ENCODE measurements at regions not wholly inside any gene's neighbourhood (a gene's known extent, or its start where the extent isn't known, plus 50 kb on each side); places are given as distances from the start of the nearest gene placed in this dataset.

- H4K91ac ChIP-seq (replicated peaks; ENCODE audit: insufficient read length, low read length), result no peak overlapping the region
- H3K56ac ChIP-seq (replicated peaks; ENCODE audit: insufficient read length, low read depth, low read length), result no peak overlapping the region
- no peak for DNase-seq (ENCODE audit: low read depth in 1 of 2, low spot score in 2 of 2)
- H4K8ac ChIP-seq (ENCODE audit: extremely low read depth, insufficient read depth, low read length), result no peak overlapping the region
- H3K79me2 ChIP-seq (ENCODE audit: control insufficient read depth in 1 of 2, insufficient read depth in 2 of 2, low read length in 2 of 2), result no peaks in the 10 kb centered on the region
- H3K18ac ChIP-seq (ENCODE audit: extremely low read depth, low read length), result no peak overlapping the region
- CTCF ChIA-PET (ENCODE audit: partially characterized antibody), result no interaction called here
- H3K9me3 ChIP-seq (ENCODE audit: insufficient read depth in 2 of 2, low read depth in 1 of 2, low read length in 1 of 2), result no peaks in the 10 kb centered on the region
- H4K20me1 ChIP-seq (replicated peaks in 1 of 2; ENCODE audit: control insufficient read depth in 1 of 2, insufficient read depth in 2 of 2, low read length in 2 of 2), result no peaks in the 10 kb centered on the region
- no peak overlapping the region for H2BK20ac ChIP-seq (ENCODE audit: low read length)
- H3K79me1 ChIP-seq (ENCODE audit: low read depth, low read length), result no peaks in the 10 kb centered on the region
- no peak overlapping the region for H3K23ac ChIP-seq (ENCODE audit: insufficient read length)
- H3K4me2 ChIP-seq (ENCODE audit: insufficient read depth in 1 of 2, low read depth in 2 of 2, low read length in 2 of 2), result no peak overlapping the region
- no peak for FAIRE-seq
- no peak overlapping the region for H2BK12ac ChIP-seq (ENCODE audit: low read depth, low read length)
- H3K14ac ChIP-seq (ENCODE audit: insufficient read length), result no peak overlapping the region
- no peak overlapping the region for H3K4me3 ChIP-seq (ENCODE audit: extremely low read depth in 1 of 4, insufficient read depth in 2 of 4, low read depth in 3 of 4, low read length in 4 of 4)
- H3K23me2 ChIP-seq (ENCODE audit: low read depth, low read length), result no peaks in the 10 kb centered on the region
- no peak overlapping the region for H2BK5ac ChIP-seq (ENCODE audit: low read depth, low read length)
- WGBS, 2 experiments (ENCODE audit: extremely low coverage in 1 of 2, insufficient coverage in 1 of 2, insufficient read length in 1 of 2, insufficient replicate concordance in 2 of 2, low coverage in 1 of 2, low lambda C conversion rate in 2 of 2, missing lambda C conversion rate in 1 of 2), result 93% methylated on average over 4 of the region's 4 CpGs; no CpG with 5 or more reads in 1 of the 2 experiments
- H3K9ac ChIP-seq (replicated peaks in 1 of 4; ENCODE audit: extremely low read depth in 1 of 4, low read depth in 3 of 4, low read length in 3 of 4), result no peak overlapping the region
- no peak overlapping the region for H2BK120ac ChIP-seq (replicated peaks; ENCODE audit: low read depth, low read length)
- no peak overlapping the region for H3K4ac ChIP-seq (replicated peaks; ENCODE audit: insufficient read length, low read depth, low read length)
- no peaks in the 10 kb centered on the region for H3K36me3 ChIP-seq (ENCODE audit: control insufficient read depth in 2 of 4, insufficient read depth in 4 of 4, low read length in 3 of 4)
- POLR2A ChIA-PET (ENCODE audit: partially characterized antibody), result no interaction called here
- H3K4me1 ChIP-seq (replicated peaks in 1 of 4; ENCODE audit: control insufficient read depth in 3 of 4, insufficient read depth in 4 of 4, low read length in 3 of 4), result no peaks in the 10 kb centered on the region
- no peak overlapping the region for H2BK15ac ChIP-seq (ENCODE audit: low read length)
- no peak overlapping the region for H4K5ac ChIP-seq (ENCODE audit: insufficient read length, low read depth, low read length)
- no peak overlapping the region for H3K27ac ChIP-seq (ENCODE audit: low read depth, low read length)
- H2AFZ ChIP-seq (ENCODE audit: low read length), result no peak overlapping the region
- no peak overlapping the region for H2AK5ac ChIP-seq (ENCODE audit: low read depth, low read length)
- H3K27me3 ChIP-seq (replicated peaks in 1 of 4; ENCODE audit: control insufficient read depth in 3 of 4, extremely low read depth in 1 of 4, insufficient read depth in 3 of 4, low read length in 3 of 4), result no peaks in the 10 kb centered on the region
- TF ChIP-seq TAF7 (optimal IDR thresholded peaks at IDR 0.05; ENCODE audit: borderline replicate concordance, low read depth, low read length) (no peak), SIRT6 (IDR thresholded peaks at IDR 0.05; ENCODE audit: low read length) (no peak), KDM4A (IDR thresholded peaks at IDR 0.05; ENCODE audit: low read depth, low read length, severe bottlenecking) (no peak), CHD1 (IDR thresholded peaks at IDR 0.05; ENCODE audit: low read depth, low read length) (no peak), JUN (IDR thresholded peaks at IDR 0.05; ENCODE audit: low read depth, low read length) (no peak), ATF2 (IDR thresholded peaks at IDR 0.05; ENCODE audit: low read length) (no peak), KDM5A (IDR thresholded peaks at IDR 0.05; ENCODE audit: low read length) (no peak), BRCA1 (IDR thresholded peaks at IDR 0.05; ENCODE audit: low read depth, low read length) (no peak), RNF2 (IDR thresholded peaks at IDR 0.05; ENCODE audit: borderline replicate concordance, low read depth, low read length, missing control alignments, poor library complexity, severe bottlenecking) (no peak), SP1 (IDR thresholded peaks at IDR 0.05; ENCODE audit: low read depth, low read length) (no peak), TAF1 (IDR thresholded peaks at IDR 0.05; ENCODE audit: low read depth, low read length) (no peak), POLR2A (IDR thresholded peaks at IDR 0.05; ENCODE audit: control extremely low read depth in 1 of 2, low read depth in 2 of 2, low read length in 2 of 2) (no peak), MAX (IDR thresholded peaks at IDR 0.05) (no peak)
- TF ChIP-seq, protein P1, sequence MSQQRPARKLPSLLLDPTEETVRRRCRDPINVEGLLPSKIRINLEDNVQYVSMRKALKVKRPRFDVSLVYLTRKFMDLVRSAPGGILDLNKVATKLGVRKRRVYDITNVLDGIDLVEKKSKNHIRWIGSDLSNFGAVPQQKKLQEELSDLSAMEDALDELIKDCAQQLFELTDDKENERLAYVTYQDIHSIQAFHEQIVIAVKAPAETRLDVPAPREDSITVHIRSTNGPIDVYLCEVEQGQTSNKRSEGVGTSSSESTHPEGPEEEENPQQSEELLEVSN (IDR thresholded peaks at IDR 0.05), result no peak
Measured at GRCh38 chr14:58722441-58722840, 84.7 kb downstream of the DACT1 start.
